Gastroesophageal sphincter (tissue), 3 donors: ENCODE measurements at regions not wholly inside any gene's neighbourhood (a gene's known extent, or its start where the extent isn't known, plus 50 kb on each side); places are given as distances from the start of the nearest gene placed in this dataset.

Experiments
- CTCF ChIP-seq, 4 experiments: fragments of 200-600 bp in 2 of 4; fragments of 450-650 bp in 2 of 4; sonication (generic) in 1 of 4; IDR thresholded peaks; one replicate each; pipeline ENCODE4 v1.5.1; 2017 to 2019; ENCODE audit warnings: antibody characterized with exemption in 4 of 4, mild to moderate bottlenecking in 2 of 4, moderate library complexity in 2 of 4
- EP300 ChIP-seq: sonication (generic); formaldehyde crosslinking; IDR thresholded peaks from one replicate; pipeline ENCODE4 v1.6.1; 2017; ENCODE audit warnings: antibody characterized with exemption, mild to moderate bottlenecking
- POLR2A ChIP-seq, 2 donors: fragments of 450-650 bp; IDR thresholded peaks; one replicate each; pipeline ENCODE4 v1.6.1; 2017; ENCODE audit warnings: antibody characterized with exemption in 2 of 2, mild to moderate bottlenecking in 2 of 2, moderate library complexity in 1 of 2

- no peak for TF ChIP-seq CTCF (IDR thresholded peaks at IDR 0.05)
- TF ChIP-seq POLR2A (IDR thresholded peaks at IDR 0.05): no peak
- no peak for TF ChIP-seq EP300
These were observed 987.1 kb upstream of the KLHL29 start for GRCh38 chr2:22397847-22398246.
